Stimulated activated naive B cell treated with anti-CD40 and anti-IgM and Interleukin-4, amounts not matched to agents 10 μg/mL and 1 μg/mL and 100 μg/mL, for 72 hours (primary cell): ENCODE measurements at regions not wholly inside any gene's neighbourhood (a gene's known extent, or its start where the extent isn't known, plus 50 kb on each side); places are given as distances from the start of the nearest gene placed in this dataset.
"Not testable (repeated sequence)": the region's sequence is repeated elsewhere in the genome, so short reads cannot be mapped to it uniquely, and the experiment has no call there.

Source experiments
- ATAC-seq, 2 donors: fragments of 150-1000 bp; cut with Tn5 transposase; replicated peaks; 2 replicates each; pipeline ENCODE4 v1.10.0; 2021; ENCODE audit warnings: moderate library complexity in 1 of 2
- DNase-seq: peaks from one replicate; pipeline ENCODE4 v3.0.0; 2021
- H3K27ac Mint-ChIP-seq: one replicate; pipeline ENCODE4 v1.8.0; 2022; ENCODE audit warnings: mild to moderate bottlenecking, mixed read lengths
- H3K27me3 Mint-ChIP-seq, 2 donors: one replicate each; pipeline ENCODE4 v1.8.0; 2022; ENCODE audit warnings: mixed read lengths in 2 of 2
- H3K36me3 Mint-ChIP-seq, 2 donors: one replicate each; pipeline ENCODE4 v1.8.0; 2022; ENCODE audit warnings: mixed read lengths in 2 of 2, mild to moderate bottlenecking in 1 of 2
- H3K4me1 Mint-ChIP-seq, 2 donors: one replicate each; pipeline ENCODE4 v1.8.0; 2022; ENCODE audit warnings: mixed read lengths in 2 of 2, mild to moderate bottlenecking in 1 of 2
- H3K4me3 Mint-ChIP-seq, 2 donors: one replicate each; pipeline ENCODE4 v1.8.0; 2022; ENCODE audit warnings: mild to moderate bottlenecking in 2 of 2, mixed read lengths in 2 of 2, moderate library complexity in 1 of 2
- H3K9me3 Mint-ChIP-seq, 2 donors: one replicate each; pipeline ENCODE4 v1.8.0; 2022; ENCODE audit warnings: mixed read lengths in 2 of 2, mild to moderate bottlenecking in 1 of 2

DNA sequence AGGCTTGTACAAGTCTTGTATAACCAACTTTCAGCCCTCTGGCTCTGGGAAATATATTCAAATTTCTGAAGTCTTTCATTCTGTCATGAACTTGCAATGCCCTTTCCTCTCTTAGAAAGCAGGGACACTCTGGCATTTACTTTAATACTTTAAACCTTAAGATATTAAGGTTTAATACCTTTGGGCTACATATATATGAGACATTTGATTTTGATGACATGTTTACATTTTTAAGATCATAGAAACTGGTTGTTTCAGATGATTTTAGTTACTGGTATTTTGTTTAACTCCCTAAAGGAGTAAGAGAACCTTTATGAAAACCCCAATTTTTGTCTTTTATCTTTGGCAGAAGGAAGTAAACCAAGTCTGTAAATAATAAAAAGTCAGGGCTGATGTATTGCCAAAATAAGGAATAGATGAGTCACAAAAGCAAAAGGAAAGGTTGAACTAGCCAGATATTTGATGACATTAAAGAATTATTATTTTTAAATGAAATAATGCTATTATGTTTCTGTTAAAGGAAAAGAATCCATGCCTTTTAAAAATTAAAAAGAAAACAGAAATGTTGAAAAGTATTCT is 579.0 kb upstream of the CBLB start:
- H3K27ac Mint-ChIP-seq = no peak overlapping the region
- peaks cover 0 to 5% of the 10 kb centered on the region in 2 donors for H3K4me1 Mint-ChIP-seq
- H3K36me3 Mint-ChIP-seq = peaks cover 3 to 9% of the 10 kb centered on the region in 2 donors
- ATAC-seq (no peak), DNase-seq (no peak)
- H3K27me3 Mint-ChIP-seq = no peaks in the 10 kb centered on the region
- H3K9me3 Mint-ChIP-seq = peaks cover 8 to 10% of the 10 kb centered on the region in 2 donors
- H3K4me3 Mint-ChIP-seq = no peak overlapping the region

DNA sequence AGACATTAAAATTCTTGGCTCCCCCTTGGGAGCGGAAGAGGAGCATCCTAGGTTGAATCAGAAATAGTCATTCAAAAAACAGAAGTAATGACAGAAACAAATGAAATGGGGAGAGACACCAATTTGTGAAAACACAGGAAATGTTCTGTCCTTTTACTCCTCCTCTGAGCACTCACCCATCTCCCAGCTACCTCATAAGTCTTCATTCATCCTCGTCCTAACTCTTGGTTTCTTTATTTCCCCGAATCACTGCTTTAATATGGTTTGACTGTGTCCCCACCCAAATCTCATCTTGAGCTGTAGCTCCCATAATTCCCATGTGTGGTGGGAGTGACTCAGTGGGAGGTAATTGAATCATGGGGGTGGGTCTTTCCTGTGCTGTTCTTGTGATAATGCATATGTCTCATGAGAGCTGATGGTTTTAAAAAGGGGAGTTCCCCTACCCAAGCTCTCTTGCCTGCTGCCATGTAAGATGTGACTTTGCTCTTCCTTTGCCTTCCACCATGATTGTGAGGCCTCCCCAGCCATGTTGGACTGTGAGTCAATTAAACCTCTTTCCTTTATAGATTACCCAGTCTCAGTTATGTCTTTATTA is 579.7 kb upstream of the CBLB start:
- H3K27ac Mint-ChIP-seq, H3K4me3 Mint-ChIP-seq, DNase-seq, H3K36me3 Mint-ChIP-seq, H3K9me3 Mint-ChIP-seq, H3K27me3 Mint-ChIP-seq, ATAC-seq, H3K4me1 Mint-ChIP-seq: not testable (repeated sequence)

DNA sequence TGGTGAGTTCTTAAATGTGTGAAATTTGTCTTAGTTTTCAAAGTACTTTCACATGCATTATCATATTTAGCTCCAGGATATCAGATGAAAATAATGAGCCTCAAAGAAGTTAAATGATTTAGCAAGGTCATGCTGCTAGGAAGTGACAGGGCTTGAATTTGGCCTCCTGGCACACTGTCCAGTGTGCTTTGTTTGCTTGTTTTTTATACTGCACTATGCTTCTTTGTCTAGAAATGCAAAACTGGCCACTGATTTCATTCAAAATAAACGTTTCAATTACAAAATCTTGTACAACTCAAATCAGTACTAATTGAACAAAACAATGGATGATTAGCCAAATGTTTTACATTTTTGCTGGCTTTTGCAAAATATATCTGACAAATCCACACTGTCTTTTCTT is 583.3 kb upstream of the CBLB start:
- Mint-ChIP-seq H3K9me3 (peaks cover 8 to 10% of the 10 kb centered on the region in 2 donors), H3K27me3 (no peaks in the 10 kb centered on the region), H3K4me3 (no peak overlapping the region), H3K36me3 (peaks cover 3 to 9% of the 10 kb centered on the region in 2 donors), H3K4me1 (peaks cover 6 to 7% of the 10 kb centered on the region in 2 donors), H3K27ac (no peak overlapping the region)
- ATAC-seq (no peak), DNase-seq (no peak)

DNA sequence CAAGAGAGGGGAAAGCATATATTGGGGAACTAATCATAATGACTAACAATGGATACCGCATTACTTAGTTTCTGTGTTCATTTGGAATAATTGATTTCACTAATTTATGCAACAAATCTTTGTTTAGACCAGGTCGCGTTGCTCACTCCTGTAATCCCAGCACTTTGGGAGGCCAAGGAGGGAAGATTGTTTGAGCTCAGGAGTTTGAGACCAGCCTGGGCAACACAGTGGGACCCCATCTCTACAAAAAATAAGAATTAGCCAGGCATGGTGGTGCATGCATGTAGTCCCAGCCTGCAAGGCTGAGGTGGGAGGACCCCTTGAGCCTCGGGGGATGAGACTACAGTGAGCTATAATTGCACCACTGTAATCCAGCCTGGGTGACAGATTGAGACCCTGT is 585.7 kb upstream of the CBLB start:
- H3K36me3 Mint-ChIP-seq = no peaks in the 10 kb centered on the region

DNA sequence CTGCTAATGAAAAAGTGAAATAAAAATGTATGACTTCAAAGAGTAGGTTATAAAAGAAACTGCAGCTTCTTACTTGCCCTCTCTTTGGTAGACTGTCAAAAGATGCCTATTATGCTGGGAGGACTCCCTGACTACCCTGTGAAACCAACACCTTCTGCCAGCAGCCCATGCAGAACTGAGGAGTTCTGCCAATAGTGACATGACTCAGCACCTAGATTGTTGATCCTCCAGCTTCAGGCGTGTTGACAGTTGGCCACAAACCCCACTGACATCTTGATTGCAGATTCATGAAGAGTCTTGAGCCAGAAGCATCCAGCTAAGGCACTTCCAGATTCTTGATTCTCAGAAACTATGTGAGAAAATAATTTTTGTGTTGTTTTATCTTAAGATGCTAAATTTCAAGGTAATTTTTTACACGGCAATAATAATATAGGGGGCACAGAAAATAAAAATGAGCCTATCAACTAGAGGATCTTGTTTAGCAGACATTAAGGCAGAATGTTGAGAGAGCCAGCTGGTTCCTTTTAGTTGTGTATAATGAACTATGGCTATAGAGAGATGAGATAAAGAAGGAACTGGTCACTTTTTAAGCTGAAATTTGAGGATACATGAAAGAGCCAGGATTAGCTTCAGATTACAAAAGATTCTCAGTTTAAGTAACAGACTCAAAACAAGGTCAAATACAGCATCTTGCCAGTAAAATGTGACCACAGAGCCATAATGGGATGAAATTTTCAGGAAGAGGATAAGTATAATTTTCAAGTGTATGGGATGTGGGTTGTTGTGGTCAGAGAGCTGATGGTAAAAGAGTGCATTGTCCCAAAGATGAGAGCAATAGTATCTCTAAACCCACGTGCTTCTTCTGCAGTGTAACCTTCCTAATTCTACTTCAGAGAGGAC is 588.7 kb upstream of the CBLB start:
- H3K27ac Mint-ChIP-seq = no peak overlapping the region
- peak; percentile 3 for DNase-seq
- H3K4me3 Mint-ChIP-seq = no peak overlapping the region

More for the DNA sequence above, 585.7 kb upstream of the CBLB start:
- Mint-ChIP-seq H3K27ac (no peak overlapping the region), H3K9me3 (no peaks in the 10 kb centered on the region), H3K4me1 (peaks cover 8 to 17% of the 10 kb centered on the region in 2 donors), H3K4me3 (no peak overlapping the region), H3K27me3 (no peaks in the 10 kb centered on the region)
- DNase-seq = no peak
- no peak for ATAC-seq

DNA sequence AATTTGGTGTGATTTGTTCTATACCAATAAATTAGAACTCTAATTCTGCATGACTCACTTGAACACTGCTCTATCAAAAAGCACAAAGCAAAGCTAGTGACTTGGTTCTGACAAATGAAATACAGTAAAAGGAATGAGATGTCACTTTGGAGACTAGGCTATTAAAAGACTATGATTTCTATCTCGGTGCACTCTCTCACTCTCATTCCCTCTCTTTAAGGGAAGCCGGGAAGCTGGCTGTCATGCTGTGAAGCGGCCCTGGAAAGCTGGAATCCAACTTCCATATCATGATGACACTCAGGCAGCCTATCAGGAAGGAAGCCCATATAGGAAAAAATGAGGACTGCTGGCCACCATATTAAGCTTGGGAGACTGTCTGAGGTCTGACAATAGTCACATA is 590.1 kb upstream of the CBLB start:
- H3K4me1 Mint-ChIP-seq = peaks cover 6 to 18% of the 10 kb centered on the region in 2 donors
- H3K4me3 Mint-ChIP-seq = no peak overlapping the region
- no peaks in the 10 kb centered on the region for H3K27me3 Mint-ChIP-seq
- H3K27ac Mint-ChIP-seq = no peak overlapping the region
- no peak for DNase-seq
- no peak for ATAC-seq
- H3K9me3 Mint-ChIP-seq = peaks cover 0 to 2% of the 10 kb centered on the region in 2 donors
- H3K36me3 Mint-ChIP-seq = no peaks in the 10 kb centered on the region

More for the DNA sequence above, 588.7 kb upstream of the CBLB start:
- no peaks in the 10 kb centered on the region for H3K36me3 Mint-ChIP-seq
- H3K4me1 Mint-ChIP-seq = peaks cover 8 to 17% of the 10 kb centered on the region in 2 donors
- peak; percentile 67 to 82 for ATAC-seq
- no peaks in the 10 kb centered on the region for H3K27me3 Mint-ChIP-seq
- peaks cover 0 to 2% of the 10 kb centered on the region in 2 donors for H3K9me3 Mint-ChIP-seq

DNA sequence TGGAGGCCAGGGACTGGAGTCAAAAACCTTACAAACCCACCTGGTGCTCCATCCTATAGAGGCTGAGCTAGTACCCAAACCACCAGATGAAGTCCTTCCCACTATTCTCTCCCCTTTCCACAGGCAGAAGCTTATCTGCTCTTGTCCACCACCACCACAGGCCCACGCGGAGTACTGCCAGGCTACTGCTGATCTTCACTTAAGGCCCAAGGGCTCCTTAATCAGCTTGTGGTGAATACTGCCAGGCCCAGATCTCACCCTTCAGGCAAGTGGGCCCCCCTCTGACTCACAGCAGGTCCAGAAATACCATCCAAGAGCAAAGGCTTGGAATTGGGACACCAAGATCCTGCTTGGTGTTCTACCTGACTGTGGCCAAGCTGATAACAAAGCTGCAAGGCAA is 598.1 kb upstream of the CBLB start:
- H3K9me3 Mint-ChIP-seq = peaks cover 4 to 14% of the 10 kb centered on the region in 2 donors

DNA sequence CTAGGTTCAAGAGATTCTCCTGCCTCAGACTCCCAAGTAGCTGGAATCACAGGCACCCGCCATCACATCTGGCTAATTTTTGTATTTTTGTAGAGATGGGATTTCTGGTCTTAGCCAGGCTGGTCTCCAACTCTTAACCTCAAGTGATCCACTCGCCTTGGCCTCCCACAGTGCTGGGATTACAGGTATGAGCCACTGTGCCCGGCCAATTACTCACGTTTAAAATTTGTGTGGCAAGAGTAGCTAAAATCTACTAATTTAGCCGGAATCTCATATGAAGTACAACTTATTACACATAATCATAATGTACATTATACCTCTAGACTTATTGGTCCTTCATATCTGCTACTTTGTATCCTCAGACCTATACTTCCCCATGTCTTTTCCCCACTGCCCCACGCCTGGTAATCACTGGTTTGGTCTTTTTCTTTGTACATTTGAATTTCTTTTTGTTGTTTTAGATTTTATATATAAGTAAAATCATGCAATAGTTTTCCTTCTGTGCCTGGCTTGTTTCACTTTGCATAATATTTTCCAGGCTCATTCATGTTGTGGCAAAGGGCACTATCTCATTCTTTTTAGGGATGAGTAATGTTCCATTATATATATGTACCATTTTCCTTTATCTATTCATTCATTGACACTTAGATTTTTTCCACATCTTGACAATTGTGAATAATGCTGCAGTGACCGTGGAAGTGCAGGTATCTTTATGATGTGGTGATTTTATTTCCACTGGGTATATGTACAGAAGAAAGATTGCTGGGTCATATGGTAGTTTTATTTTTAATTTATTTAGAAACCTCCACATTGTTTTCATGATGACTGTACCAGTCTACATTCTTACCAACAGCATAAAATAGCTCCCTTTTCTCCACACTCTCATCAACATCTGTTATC is 605.0 kb upstream of the CBLB start:
- no peak for DNase-seq
- peak; percentile 34 to 77 for ATAC-seq
- peaks cover 8 to 13% of the 10 kb centered on the region in 2 donors for H3K9me3 Mint-ChIP-seq

More for the DNA sequence above, 598.1 kb upstream of the CBLB start:
- H3K36me3 Mint-ChIP-seq = peaks cover 0 to 6% of the 10 kb centered on the region in 2 donors
- no peak overlapping the region for H3K27ac Mint-ChIP-seq
- H3K4me1 Mint-ChIP-seq = peaks cover 4 to 17% of the 10 kb centered on the region in 2 donors
- ATAC-seq (no peak), DNase-seq (no peak)
- H3K4me3 Mint-ChIP-seq = no peak overlapping the region
- no peaks in the 10 kb centered on the region for H3K27me3 Mint-ChIP-seq

DNA sequence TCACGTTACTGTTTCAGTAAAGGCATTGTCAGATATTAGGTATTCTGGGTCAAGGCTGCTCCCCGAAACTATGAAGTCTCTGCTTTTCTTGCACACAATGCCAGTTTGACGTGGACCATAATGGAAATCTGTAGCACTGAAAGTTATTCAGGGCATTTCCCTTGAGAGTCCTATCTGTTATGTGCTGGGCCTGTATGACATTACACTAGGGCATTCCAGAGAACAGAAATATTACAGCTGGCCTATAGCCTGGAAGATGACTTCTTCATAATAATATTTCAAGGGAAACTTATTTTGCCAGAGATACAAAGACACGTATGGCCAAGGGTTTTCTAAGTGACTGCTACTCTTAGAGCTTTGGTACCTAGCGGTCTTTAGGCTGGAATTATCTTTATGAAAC is 613.6 kb upstream of the CBLB start:
- Mint-ChIP-seq H3K27me3 (no peaks in the 10 kb centered on the region), H3K4me3 (no peak overlapping the region)

More for the DNA sequence above, 605.0 kb upstream of the CBLB start:
- Mint-ChIP-seq H3K4me3 (no peak overlapping the region), H3K4me1 (peaks cover 3 to 4% of the 10 kb centered on the region in 2 donors), H3K27me3 (no peaks in the 10 kb centered on the region), H3K27ac (no peak overlapping the region), H3K36me3 (peaks cover 4 to 9% of the 10 kb centered on the region in 2 donors)

DNA sequence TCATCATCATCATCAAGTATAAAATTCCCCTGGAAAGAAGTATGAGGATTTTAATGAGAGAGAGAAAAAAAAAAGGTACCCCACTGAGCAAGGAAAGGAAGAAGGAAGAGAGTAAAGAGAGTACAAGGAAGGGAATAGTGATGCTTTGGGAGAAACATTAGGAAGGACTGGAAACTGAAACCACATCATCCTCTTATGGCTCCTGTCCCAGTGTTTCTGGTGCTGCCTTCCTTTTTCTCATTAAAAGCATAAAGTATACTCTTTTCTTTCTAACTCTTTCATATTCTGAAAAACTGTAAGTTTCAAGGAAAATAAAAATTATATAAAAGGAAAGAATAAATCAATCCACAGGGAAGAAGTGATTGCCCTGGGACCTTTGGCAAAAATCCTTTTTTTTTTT is 616.4 kb upstream of the CBLB start:
- no peak overlapping the region for H3K27ac Mint-ChIP-seq
- no peaks in the 10 kb centered on the region for H3K4me1 Mint-ChIP-seq
- H3K27me3 Mint-ChIP-seq = no peaks in the 10 kb centered on the region
- no peak for ATAC-seq
- H3K4me3 Mint-ChIP-seq = no peak overlapping the region
- DNase-seq = no peak
- H3K9me3 Mint-ChIP-seq = peaks cover 5 to 7% of the 10 kb centered on the region in 2 donors
- H3K36me3 Mint-ChIP-seq = no peaks in the 10 kb centered on the region

More for the DNA sequence above, 613.6 kb upstream of the CBLB start:
- H3K36me3 Mint-ChIP-seq = peaks cover 5 to 6% of the 10 kb centered on the region in 2 donors
- ATAC-seq = no peak
- H3K9me3 Mint-ChIP-seq = peaks cover 16% of the 10 kb centered on the region in 2 donors
- no peak for DNase-seq
- no peaks in the 10 kb centered on the region for H3K4me1 Mint-ChIP-seq
- H3K27ac Mint-ChIP-seq = no peak overlapping the region

DNA sequence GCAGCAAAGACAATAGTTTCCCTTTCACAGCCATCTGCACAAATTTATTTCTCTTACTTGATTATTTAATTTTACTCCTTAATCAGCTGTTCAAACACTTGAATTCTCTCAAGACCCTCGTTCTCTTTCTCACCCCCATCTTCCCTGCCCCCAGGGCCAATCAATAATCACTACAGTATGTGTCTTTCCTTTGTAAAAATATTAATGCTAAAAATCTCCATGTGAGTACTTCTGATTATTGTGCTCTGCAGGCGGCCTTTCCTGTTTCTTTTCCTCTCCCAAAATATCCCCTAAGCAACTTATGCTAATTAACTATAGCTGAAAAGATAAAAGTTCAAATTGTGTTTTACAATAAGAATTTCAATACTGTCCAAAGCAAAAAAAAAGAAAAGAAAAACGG is 617.0 kb upstream of the CBLB start:
- Mint-ChIP-seq H3K4me3 (no peak overlapping the region), H3K27ac (no peak overlapping the region), H3K27me3 (no peaks in the 10 kb centered on the region), H3K4me1 (no peaks in the 10 kb centered on the region), H3K9me3 (peaks cover 5 to 6% of the 10 kb centered on the region in 2 donors), H3K36me3 (no peaks in the 10 kb centered on the region)
- ATAC-seq = no peak
- no peak for DNase-seq

DNA sequence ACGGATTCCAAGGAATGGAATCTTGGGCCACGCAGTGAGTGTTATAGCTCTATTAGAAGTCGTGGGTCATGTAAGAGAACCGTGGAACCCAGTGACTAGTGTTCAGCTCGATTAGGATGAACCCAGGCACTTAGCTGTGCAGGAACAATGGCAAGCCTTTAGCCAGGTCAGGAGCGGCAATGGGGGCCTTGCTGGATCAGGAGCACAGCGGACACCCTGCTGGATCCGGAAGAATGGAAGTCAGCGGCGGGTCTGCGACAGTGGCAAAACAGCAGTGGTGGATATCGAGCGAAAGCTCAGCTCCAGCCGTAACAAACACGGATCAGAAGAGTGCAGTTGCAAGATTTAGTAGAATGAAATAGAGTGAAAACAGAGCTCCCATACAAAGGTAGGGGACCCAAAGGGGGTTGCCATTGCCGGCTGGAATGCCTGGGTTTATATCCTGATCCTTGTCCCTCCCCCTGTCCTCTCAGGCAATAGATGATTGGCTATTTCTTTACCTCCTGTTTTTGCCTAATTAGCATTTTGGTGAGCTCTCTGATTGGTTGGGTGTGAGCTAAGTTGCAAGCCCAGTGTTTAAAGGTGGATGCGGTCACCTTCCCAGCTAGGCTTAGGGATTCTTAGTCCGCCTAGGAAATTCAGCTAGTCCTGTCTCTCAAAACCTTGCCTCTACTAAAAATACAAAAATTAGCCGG is 618.3 kb upstream of the CBLB start:
- not testable (repeated sequence) for DNase-seq, H3K36me3 Mint-ChIP-seq, H3K27ac Mint-ChIP-seq, H3K4me1 Mint-ChIP-seq, H3K27me3 Mint-ChIP-seq, H3K4me3 Mint-ChIP-seq, ATAC-seq, H3K9me3 Mint-ChIP-seq

DNA sequence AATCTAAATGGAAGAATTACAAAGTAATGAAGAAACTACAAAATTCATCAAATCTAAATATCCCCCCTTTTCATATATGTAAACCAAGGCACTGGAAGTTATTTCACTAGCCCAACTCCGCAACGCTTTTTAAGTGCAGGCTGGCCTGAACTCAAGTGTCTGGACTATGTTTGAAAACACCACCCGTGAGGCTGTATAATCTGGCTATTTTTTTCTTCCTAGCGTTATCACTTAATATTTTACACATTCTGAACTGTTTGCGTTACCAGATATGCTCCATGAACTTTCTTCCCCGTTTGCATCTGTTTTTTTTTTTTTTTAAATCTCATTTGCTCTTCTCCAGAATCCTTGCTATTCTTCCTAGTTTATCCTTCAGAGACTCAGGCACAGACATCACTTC is 619.5 kb upstream of the CBLB start:
- Mint-ChIP-seq H3K27ac (no peak overlapping the region), H3K4me1 (no peaks in the 10 kb centered on the region), H3K27me3 (no peaks in the 10 kb centered on the region), H3K4me3 (no peak overlapping the region), H3K36me3 (no peaks in the 10 kb centered on the region), H3K9me3 (peaks cover 4 to 5% of the 10 kb centered on the region in 2 donors)
- ATAC-seq = no peak
- DNase-seq = no peak
